Left ventricle myocardium superior (tissue), 1 donor: ENCODE measurements at regions not wholly inside any gene's neighbourhood (a gene's known extent, or its start where the extent isn't known, plus 50 kb on each side); places are given as distances from the start of the nearest gene placed in this dataset.

ENCODE experiments used
- ATAC-seq: fragments of 200-7000 bp; cut with Tn5 transposase; one replicate; pipeline ENCODE4 v1.9.1; 2020; ENCODE audit warnings: mild to moderate bottlenecking, moderate library complexity
- DNase-seq: peaks from one replicate; pipeline ENCODE4 v3.0.0-alpha.2; 2020
- intact Hi-C: fragments of 100-400 bp; cut with micrococcal nuclease; formaldehyde crosslinking; loops from one replicate; pipeline ENCODE4 v1.11.0; 2022
- donor health status: DM: no; HTN: yes; CAD: no; lungs with severe emphysema.

DNA sequence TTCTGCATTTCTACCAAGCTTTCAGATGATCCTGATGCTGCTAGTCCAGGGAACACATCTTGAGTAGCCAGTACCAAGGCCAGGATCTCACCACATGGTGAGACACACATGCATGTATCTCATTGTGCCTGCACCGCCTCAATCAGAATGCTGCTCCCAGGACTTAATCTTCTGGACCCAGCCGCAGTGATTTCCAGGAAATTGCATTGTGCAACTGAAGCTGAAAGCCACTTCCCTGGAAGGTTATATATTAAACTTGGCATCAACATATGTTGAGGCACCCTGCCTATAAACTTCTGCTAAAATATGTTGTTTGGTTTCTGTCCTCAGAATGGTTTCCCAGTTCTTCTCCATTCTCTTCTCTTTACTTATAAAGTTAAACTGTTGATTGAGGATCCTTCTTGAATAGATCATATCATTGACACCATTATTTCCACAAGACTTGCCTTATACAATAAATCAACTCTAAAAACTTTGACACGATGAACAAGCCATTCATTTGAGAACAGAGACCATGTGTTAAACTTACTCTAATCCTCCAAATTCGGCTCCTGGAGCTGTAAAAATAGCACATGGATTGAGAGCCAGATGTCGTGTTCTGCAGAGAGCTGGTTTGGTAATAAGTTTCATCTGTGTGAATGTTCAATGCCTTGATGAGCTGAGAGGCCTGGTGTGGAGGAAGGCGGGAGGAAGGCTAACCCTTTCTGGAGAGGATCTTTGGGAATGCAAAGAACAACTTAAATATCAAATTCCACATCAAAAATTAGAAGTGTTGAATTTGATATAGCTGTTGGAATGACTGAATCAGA, 65.0 kb upstream of the PCSK2 start:
- ATAC-seq = no peak
- DNase-seq = no peak
- intact Hi-C loops = no loop called here

DNA sequence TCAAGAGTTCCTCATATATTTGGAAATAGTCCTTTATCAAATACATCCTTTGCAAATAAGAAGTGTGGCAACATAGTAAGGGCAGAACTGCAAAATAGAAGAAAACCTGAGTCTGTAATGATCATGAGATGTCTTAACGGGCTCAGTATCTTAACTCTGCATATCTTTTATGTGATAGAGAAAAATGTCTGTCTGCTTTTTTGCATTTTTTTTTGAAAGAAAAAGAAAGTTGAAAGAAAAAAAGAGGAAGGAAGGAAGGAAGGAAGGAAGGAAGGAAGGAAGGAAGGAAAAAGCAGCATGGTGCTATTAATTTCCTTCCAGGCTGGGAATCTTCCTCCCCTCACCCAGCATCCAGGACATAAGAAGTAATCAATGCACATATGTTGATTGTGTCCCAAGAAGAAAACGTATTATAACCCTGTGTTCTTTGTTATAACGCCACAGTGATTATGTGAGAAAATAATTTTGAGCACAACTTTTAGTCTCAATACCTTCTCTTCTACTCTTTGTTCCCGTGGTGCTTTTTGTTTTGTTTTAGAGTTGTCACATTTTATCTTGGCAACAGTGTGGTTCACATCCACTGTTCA, 58.7 kb upstream of the PCSK2 start:
- ATAC-seq (no peak), DNase-seq (no peak)
- intact Hi-C loops = no loop called here

GRCh38 chr20:17169585-17170136, 57.2 kb upstream of the PCSK2 start:
- intact Hi-C loops = no loop called here
- ATAC-seq (no peak), DNase-seq (no peak)

GRCh38 chr20:17171746-17172280, 55.0 kb upstream of the PCSK2 start:
- DNase-seq (no peak), ATAC-seq (no peak)
- intact Hi-C loops = no loop called here

GRCh38 chr20:17172836-17173516, 53.9 kb upstream of the PCSK2 start:
- intact Hi-C loops = no loop called here
- ATAC-seq (no peak), DNase-seq (no peak)
